Activated naive CD4-positive, alpha-beta T cell treated with anti-CD3 and anti-CD28 coated beads for 36 hours (primary cell): ENCODE measurements at regions not wholly inside any gene's neighbourhood (a gene's known extent, or its start where the extent isn't known, plus 50 kb on each side); places are given as distances from the start of the nearest gene placed in this dataset.

Experiments used
- CTCF ChIA-PET: fragments of 350-600 bp; sonication (Branson Sonifier 250); formaldehyde crosslinking; loops from one replicate; lab custom pipeline; 2021; ENCODE audit warnings: antibody characterized with exemption; lab: Charles Lee
- DNase-seq: peaks from one replicate; pipeline ENCODE4 v3.0.0-alpha.2; 2020
- H3K27ac Mint-ChIP-seq: one replicate; pipeline ENCODE4 v1.8.0; 2021; ENCODE audit warnings: mild to moderate bottlenecking, mixed read lengths
- H3K27me3 Mint-ChIP-seq: one replicate; pipeline ENCODE4 v1.8.0; 2021; ENCODE audit warnings: low read depth, mixed read lengths
- H3K36me3 Mint-ChIP-seq: one replicate; pipeline ENCODE4 v1.8.0; 2021; ENCODE audit warnings: low read depth, mixed read lengths
- H3K4me1 Mint-ChIP-seq: one replicate; pipeline ENCODE4 v1.8.0; 2021; ENCODE audit warnings: low read depth, mixed read lengths
- H3K4me3 Mint-ChIP-seq: one replicate; pipeline ENCODE4 v1.8.0; 2021; ENCODE audit warnings: mild to moderate bottlenecking, moderate library complexity, mixed read lengths
- H3K9me3 Mint-ChIP-seq: one replicate; pipeline ENCODE4 v1.8.0; 2021; ENCODE audit warnings: mixed read lengths
- intact Hi-C: fragments of 100-400 bp; cut with micrococcal nuclease; formaldehyde crosslinking; loops from one replicate; pipeline ENCODE4 v1.15.1; 2023

DNA sequence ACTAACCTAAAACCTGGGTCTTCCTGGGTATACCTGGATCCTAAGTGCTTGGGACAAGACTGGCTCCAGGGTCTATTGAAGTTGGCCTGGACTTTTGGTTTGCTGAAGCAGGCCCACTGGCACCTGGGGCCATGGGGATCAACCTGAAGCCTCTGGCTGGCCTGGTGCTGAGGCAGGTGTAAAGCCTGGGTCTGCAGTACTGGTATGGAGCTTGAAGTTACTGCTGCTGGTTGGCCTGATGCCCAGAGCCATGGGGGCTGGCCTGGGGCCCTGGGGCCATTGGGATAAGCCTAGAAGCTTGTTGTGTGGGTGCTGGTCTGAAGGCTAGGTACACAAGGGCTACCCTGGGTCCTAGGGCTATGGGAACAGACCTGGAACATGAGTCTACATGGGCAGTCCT is 743.2 kb upstream of the GRIA3 start:
- no peaks in the 10 kb centered on the region for H3K4me1 Mint-ChIP-seq
- CTCF ChIA-PET, result no interaction called here
- no peak overlapping the region for H3K4me3 Mint-ChIP-seq
- no peak overlapping the region for H3K27ac Mint-ChIP-seq
- DNase-seq, result no peak
- no peaks in the 10 kb centered on the region for H3K36me3 Mint-ChIP-seq
- peaks cover 4% of the 10 kb centered on the region for H3K9me3 Mint-ChIP-seq
- peaks cover 2% of the 10 kb centered on the region for H3K27me3 Mint-ChIP-seq
- intact Hi-C loops, result no loop called here

DNA sequence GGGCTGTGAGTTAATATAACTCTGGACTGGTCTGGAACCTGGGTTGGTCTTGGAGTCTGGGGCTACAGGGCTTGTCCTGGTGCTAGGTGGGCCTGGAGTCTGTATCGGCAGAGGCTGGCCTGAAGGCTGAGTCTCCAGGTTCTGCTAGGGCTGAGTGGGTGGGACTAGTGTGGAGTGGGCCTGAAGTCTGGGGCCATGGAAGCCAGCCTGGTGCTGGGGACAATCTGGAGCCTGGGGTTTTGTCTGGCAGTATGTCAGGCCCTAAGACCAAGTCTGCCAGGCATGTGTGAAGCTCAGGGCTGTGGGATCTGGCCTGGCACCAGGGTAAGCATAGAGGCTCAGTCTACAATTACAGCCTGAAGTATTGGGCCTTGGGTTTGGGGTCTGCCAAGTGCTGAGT is 742.6 kb upstream of the GRIA3 start:
- intact Hi-C loops, result no loop called here
- no peak overlapping the region for H3K27ac Mint-ChIP-seq
- H3K36me3 Mint-ChIP-seq, result no peaks in the 10 kb centered on the region
- H3K4me3 Mint-ChIP-seq, result no peak overlapping the region
- H3K9me3 Mint-ChIP-seq, result peaks cover 4% of the 10 kb centered on the region
- peaks cover 2% of the 10 kb centered on the region for H3K27me3 Mint-ChIP-seq
- CTCF ChIA-PET, result no interaction called here
- no peaks in the 10 kb centered on the region for H3K4me1 Mint-ChIP-seq
- DNase-seq, result no peak

DNA sequence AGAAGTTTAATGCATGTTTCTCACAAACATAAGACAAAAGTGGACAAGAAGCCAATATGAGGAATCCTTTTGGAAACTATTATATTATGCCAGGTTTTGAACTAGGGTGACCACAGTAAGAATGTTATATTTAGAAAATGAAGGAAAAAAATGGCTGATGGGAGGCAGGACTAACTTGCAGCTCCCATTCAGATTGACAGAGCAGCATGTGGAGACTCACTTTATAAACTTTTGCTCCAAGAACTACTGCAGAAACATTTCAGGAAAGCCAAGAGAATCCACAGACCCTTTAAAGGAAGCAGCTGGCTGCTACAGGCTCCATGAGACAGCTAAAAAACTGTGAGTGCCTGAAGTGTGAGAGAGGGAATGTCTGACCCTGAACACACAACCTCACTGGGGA is 738.6 kb upstream of the GRIA3 start:
- H3K27ac Mint-ChIP-seq, result no peak overlapping the region
- H3K27me3 Mint-ChIP-seq, result peaks cover 2% of the 10 kb centered on the region
- intact Hi-C loops, result no loop called here
- H3K9me3 Mint-ChIP-seq, result no peaks in the 10 kb centered on the region
- H3K4me3 Mint-ChIP-seq, result no peak overlapping the region
- CTCF ChIA-PET, result no interaction called here
- no peak for DNase-seq
- no peaks in the 10 kb centered on the region for H3K4me1 Mint-ChIP-seq
- no peaks in the 10 kb centered on the region for H3K36me3 Mint-ChIP-seq

DNA sequence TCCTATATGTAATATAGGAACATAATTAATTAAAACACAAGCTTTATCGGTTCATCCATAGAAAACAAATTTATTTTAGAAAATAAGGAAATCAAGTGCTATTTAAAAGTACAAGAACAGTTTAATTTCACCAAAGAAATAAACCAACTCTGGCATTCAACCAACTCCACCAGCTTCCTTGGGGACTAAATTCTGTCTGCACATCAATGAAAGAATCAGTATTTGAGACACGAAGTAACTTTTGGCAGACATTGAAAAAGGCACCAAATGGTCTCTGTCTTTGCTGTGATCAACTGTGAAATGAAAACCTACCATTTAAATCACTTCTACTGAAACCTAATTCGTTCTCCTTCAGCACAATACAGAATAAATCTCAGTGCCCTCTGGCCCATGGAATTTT is 719.7 kb upstream of the GRIA3 start:
- intact Hi-C loops, result no loop called here

DNA sequence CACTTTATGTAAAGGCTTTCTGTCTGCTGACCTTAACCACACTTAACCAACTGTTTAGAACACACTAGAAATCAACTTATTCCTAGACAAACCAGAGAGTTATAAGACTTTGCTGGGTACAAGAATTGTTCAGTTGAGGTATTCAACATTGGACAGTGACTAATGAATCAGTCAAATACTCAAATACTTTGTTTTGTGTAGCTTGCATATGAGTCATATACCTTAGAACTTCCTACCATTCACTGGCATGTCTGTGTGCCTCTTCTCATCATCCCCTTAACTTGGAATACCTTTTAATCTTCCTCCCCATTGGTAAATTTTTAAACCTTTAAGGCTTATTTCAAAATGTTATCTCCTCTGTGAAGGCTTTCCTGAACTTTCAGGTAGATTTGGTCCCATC is 708.8 kb upstream of the GRIA3 start:
- H3K4me1 Mint-ChIP-seq, result no peaks in the 10 kb centered on the region

More for the DNA sequence above, 719.7 kb upstream of the GRIA3 start:
- Mint-ChIP-seq H3K4me1 (no peaks in the 10 kb centered on the region), H3K9me3 (no peaks in the 10 kb centered on the region), H3K36me3 (no peaks in the 10 kb centered on the region), H3K27me3 (no peaks in the 10 kb centered on the region), H3K4me3 (no peak overlapping the region), H3K27ac (no peak overlapping the region)
- CTCF ChIA-PET, result no interaction called here
- no peak for DNase-seq

DNA sequence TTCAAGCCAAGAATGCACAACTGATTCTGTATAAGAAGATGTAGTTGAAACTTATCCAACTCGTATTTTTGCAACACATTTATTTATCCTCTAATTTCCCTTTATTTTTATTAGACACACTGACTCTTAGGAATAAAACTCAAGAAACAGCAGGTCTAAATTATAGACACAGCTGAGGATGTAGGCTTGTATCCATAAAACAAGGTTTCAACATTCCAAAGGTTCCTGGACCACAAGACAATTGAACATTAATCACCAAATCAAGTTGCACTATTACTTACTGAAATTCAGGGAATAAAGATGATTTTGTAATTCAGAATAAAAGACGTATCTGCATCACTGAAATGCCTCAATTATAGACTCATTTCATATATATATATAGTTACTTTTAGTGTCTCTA is 683.5 kb upstream of the GRIA3 start:
- no peak overlapping the region for H3K27ac Mint-ChIP-seq
- no peaks in the 10 kb centered on the region for H3K4me1 Mint-ChIP-seq
- peaks cover 3% of the 10 kb centered on the region for H3K9me3 Mint-ChIP-seq
- H3K36me3 Mint-ChIP-seq, result no peaks in the 10 kb centered on the region
- H3K4me3 Mint-ChIP-seq, result no peak overlapping the region
- CTCF ChIA-PET, result no interaction called here
- intact Hi-C loops, result no loop called here
- no peaks in the 10 kb centered on the region for H3K27me3 Mint-ChIP-seq
- DNase-seq, result no peak

More for the DNA sequence above, 708.8 kb upstream of the GRIA3 start:
- Mint-ChIP-seq H3K36me3 (no peaks in the 10 kb centered on the region), H3K4me3 (no peak overlapping the region), H3K27ac (no peak overlapping the region), H3K27me3 (no peaks in the 10 kb centered on the region), H3K9me3 (no peaks in the 10 kb centered on the region)
- no peak for DNase-seq
- CTCF ChIA-PET, result no interaction called here
- intact Hi-C loops, result no loop called here

DNA sequence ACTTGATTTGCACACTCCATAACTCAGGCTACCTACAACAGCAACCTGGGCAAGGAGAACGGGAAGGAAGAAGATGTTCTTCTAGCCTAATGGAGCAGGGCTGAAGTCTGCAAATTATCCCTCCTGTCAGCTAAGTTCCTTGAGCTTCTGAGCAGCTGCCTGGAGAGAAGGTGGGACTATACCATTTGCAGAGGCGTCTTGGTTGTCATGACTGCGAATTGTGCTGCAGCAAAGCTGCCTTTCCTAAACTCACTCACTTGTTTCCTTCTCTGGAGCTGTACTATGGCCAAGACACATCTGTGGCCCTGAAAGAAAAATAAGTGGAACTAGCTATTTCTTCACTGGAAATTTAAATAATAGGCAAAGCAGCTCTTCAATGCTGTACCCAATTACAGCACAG is 682.4 kb upstream of the GRIA3 start:
- DNase-seq, result no peak
- intact Hi-C loops, result no loop called here
- no peak overlapping the region for H3K4me3 Mint-ChIP-seq
- no peak overlapping the region for H3K27ac Mint-ChIP-seq
- H3K27me3 Mint-ChIP-seq, result no peaks in the 10 kb centered on the region
- no peaks in the 10 kb centered on the region for H3K4me1 Mint-ChIP-seq
- H3K36me3 Mint-ChIP-seq, result no peaks in the 10 kb centered on the region
- CTCF ChIA-PET, result no interaction called here
- peaks cover 3% of the 10 kb centered on the region for H3K9me3 Mint-ChIP-seq

DNA sequence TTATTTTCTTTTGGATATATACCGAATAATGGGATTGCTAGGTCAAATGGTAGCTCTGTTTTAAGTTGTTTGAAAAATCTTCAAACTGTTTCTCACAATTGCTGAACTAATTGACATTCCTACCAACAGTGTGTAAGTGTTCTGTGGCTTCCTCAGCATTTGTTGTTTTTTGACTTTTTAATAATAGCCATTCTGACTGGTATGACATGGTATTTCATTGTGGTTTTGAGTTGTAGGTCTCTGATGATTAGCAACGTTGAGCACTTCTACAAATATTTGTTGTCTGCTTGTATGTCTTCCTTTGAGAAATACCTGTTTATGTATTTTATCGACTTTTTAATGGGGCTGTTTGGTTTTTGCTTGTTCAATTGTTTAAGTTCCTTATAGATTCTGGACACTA is 680.1 kb upstream of the GRIA3 start:
- Mint-ChIP-seq H3K27ac (no peak overlapping the region), H3K4me3 (no peak overlapping the region), H3K36me3 (no peaks in the 10 kb centered on the region), H3K4me1 (no peaks in the 10 kb centered on the region), H3K27me3 (no peaks in the 10 kb centered on the region), H3K9me3 (no peaks in the 10 kb centered on the region)
- no peak for DNase-seq
- CTCF ChIA-PET, result no interaction called here
- intact Hi-C loops, result no loop called here

DNA sequence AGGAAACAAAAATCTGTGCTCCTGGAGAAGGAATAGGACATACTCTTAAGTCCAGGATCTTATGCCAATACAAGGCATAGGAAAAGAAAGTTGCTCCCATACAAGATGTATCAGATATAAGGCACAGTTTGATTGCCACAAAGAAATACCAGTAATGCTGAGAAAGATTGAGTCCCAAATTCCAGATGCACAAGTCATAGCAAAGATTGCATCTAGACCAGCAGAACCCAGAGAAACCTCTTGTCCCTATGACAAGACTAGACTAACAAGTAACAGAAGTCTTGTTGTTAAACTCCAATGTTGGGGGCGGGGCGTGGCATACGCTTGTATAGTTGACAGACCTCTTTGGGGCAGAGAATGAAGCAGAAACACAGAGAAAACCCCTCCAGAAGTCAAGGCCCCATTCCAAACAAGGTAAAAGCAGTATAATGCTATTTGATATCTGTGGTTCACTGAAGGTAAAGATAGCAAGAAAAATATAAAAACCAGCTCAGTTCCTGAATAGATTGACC is 671.5 kb upstream of the GRIA3 start:
- H3K36me3 Mint-ChIP-seq, result no peaks in the 10 kb centered on the region
- no peak for DNase-seq
- H3K27ac Mint-ChIP-seq, result no peak overlapping the region
- H3K4me3 Mint-ChIP-seq, result no peak overlapping the region
- CTCF ChIA-PET, result no interaction called here
- intact Hi-C loops, result no loop called here
- H3K4me1 Mint-ChIP-seq, result no peaks in the 10 kb centered on the region
- no peaks in the 10 kb centered on the region for H3K27me3 Mint-ChIP-seq
- H3K9me3 Mint-ChIP-seq, result no peaks in the 10 kb centered on the region

DNA sequence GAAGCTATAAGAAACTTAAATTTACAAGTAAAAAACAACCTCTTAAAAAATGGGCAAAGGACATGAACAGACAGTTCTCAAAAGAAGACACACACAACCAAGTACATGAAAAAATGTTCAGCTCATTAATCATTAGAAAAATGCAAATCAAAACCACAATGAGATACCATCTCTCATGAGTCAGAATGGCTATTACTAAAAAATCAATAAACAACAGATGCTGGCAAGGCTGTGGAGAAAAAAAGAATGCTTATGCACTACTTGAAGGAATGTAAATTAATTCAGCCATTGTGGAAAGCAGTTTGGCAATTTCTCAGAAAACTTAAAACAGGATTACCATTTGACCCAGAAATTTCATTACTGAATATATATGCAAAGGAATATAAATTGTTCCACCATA is 666.3 kb upstream of the GRIA3 start:
- no peak overlapping the region for H3K4me3 Mint-ChIP-seq
- no peak for DNase-seq
- no peak overlapping the region for H3K27ac Mint-ChIP-seq
- H3K4me1 Mint-ChIP-seq, result no peaks in the 10 kb centered on the region
- H3K9me3 Mint-ChIP-seq, result peaks cover 2% of the 10 kb centered on the region
- intact Hi-C loops, result no loop called here
- H3K27me3 Mint-ChIP-seq, result no peaks in the 10 kb centered on the region
- CTCF ChIA-PET, result no interaction called here
- no peaks in the 10 kb centered on the region for H3K36me3 Mint-ChIP-seq

DNA sequence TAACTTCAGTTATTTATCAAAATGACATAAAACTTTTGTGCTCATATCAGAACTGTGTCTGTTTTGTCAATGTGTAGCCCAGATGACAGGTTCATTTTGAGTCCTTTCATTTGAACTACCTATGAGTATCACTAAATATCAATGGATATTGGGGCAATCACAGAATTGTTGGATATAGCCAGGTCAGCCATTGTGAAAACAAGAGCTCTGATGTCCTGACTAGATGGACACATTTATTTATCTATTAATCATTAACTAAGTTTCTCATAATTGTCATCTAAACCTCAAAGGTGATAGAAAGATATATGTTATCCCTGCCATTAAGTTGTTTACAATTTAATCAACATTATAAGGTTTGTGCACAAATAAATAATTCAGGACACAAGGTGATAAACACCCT is 638.3 kb upstream of the GRIA3 start:
- Mint-ChIP-seq H3K27me3 (no peaks in the 10 kb centered on the region), H3K27ac (no peak overlapping the region), H3K4me3 (no peak overlapping the region), H3K9me3 (peaks cover 3% of the 10 kb centered on the region), H3K4me1 (no peaks in the 10 kb centered on the region), H3K36me3 (no peaks in the 10 kb centered on the region)
- CTCF ChIA-PET, result no interaction called here
- no peak for DNase-seq
- intact Hi-C loops, result no loop called here

DNA sequence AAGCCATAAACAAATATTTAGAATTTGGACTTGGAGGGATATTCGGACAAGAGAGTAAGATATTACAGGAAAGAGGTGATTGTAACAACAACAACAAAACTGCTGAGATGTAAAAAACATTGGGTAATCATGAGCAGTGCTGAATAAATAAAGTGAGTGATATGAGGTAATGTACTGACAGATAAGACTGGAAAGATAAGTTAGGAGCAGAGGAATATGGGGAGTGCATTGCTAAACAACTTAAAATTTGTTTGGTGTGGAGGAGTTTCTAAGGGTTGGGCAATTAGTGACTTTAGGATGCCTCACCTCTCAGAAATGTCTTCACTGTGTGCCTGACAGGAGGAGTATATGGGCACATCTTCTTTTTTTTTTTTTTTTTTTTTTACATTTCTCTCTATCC is 637.8 kb upstream of the GRIA3 start:
- intact Hi-C loops, result no loop called here
- Mint-ChIP-seq H3K27ac (no peak overlapping the region), H3K9me3 (peaks cover 3% of the 10 kb centered on the region), H3K36me3 (no peaks in the 10 kb centered on the region), H3K27me3 (no peaks in the 10 kb centered on the region), H3K4me3 (no peak overlapping the region), H3K4me1 (no peaks in the 10 kb centered on the region)
- CTCF ChIA-PET, result no interaction called here
- DNase-seq, result no peak

DNA sequence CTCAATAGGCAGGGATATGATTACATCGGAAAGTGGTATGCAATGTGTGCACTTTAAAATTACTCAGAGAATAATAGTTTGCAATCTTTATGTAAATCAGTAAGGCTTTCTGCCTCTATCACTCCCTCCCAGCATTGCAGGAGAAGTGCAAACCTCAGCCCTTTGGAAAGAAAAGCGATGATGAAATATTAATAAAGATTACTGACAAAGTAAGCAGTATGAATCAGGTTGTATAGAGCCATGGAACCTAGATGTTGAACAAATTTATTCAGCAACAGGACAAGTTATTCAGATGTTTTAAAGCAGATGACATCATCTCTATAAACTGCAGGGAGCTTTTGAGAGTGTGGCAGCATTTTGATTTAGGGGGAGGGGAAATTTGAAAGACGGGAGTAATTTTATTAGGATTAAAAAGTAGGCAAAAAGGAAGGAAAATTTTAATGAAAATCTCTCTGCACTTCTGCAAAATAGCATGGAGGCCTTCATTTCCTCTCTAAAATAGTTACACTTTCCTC is 631.7 kb upstream of the GRIA3 start:
- CTCF ChIA-PET, result no interaction called here
- H3K27me3 Mint-ChIP-seq, result no peaks in the 10 kb centered on the region
- intact Hi-C loops, result no loop called here
- H3K4me3 Mint-ChIP-seq, result no peak overlapping the region
- no peak overlapping the region for H3K27ac Mint-ChIP-seq
- no peaks in the 10 kb centered on the region for H3K36me3 Mint-ChIP-seq
- H3K4me1 Mint-ChIP-seq, result no peaks in the 10 kb centered on the region
- H3K9me3 Mint-ChIP-seq, result no peaks in the 10 kb centered on the region
- DNase-seq, result no peak

DNA sequence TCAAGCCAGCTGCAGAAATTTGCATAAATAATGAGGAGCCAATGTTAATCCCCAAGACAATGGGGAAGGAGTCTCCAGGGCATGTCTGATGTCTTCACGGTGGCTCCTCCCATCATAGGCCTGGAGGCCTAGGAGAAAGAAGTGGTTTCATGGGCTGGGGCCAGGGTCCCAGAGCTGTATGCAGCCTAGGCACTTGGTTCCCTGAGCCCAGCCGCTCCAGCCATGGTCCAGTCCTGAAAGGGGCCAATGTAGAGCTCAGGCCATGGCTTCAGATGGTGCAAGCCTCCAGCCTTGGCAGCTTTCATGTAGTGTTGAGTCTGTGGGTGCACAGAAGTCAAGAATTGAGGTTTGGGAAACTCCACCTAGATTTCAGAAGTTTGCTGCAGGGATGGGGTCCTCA is 628.2 kb upstream of the GRIA3 start:
- Mint-ChIP-seq H3K4me1 (no peaks in the 10 kb centered on the region), H3K36me3 (no peaks in the 10 kb centered on the region), H3K27ac (no peak overlapping the region), H3K9me3 (no peaks in the 10 kb centered on the region), H3K4me3 (no peak overlapping the region), H3K27me3 (no peaks in the 10 kb centered on the region)
- intact Hi-C loops, result no loop called here
- CTCF ChIA-PET, result no interaction called here
- DNase-seq, result no peak
